Transverse colon (tissue), 3 donors: ENCODE measurements at regions not wholly inside any gene's neighbourhood (a gene's known extent, or its start where the extent isn't known, plus 50 kb on each side); places are given as distances from the start of the nearest gene placed in this dataset.

Experiments used
- EP300 ChIP-seq: sonication (generic); formaldehyde crosslinking; IDR thresholded peaks from one replicate; pipeline ENCODE4 v1.6.1; 2017; ENCODE audit warnings: antibody characterized with exemption, low read depth
- POLR2A ChIP-seq: fragments of 450-650 bp; IDR thresholded peaks from one replicate; pipeline ENCODE4 v1.6.1; 2016; ENCODE audit warnings: antibody characterized with exemption, mild to moderate bottlenecking, moderate library complexity
- TF ChIP-seq, protein P1 (sequence below), 5 experiments: fragments of 200-600 bp in 3 of 5; fragments of 450-650 bp in 2 of 5; sonication (generic) in 3 of 5; IDR thresholded peaks; 1 replicate in 2 of 5; 2 replicates in 3 of 5; pipeline ENCODE4 v1.5.1; 2016 to 2017; ENCODE audit warnings: antibody characterized with exemption in 5 of 5, inconsistent platforms in 3 of 5, mild to moderate bottlenecking in 2 of 5, moderate library complexity in 1 of 5

DNA sequence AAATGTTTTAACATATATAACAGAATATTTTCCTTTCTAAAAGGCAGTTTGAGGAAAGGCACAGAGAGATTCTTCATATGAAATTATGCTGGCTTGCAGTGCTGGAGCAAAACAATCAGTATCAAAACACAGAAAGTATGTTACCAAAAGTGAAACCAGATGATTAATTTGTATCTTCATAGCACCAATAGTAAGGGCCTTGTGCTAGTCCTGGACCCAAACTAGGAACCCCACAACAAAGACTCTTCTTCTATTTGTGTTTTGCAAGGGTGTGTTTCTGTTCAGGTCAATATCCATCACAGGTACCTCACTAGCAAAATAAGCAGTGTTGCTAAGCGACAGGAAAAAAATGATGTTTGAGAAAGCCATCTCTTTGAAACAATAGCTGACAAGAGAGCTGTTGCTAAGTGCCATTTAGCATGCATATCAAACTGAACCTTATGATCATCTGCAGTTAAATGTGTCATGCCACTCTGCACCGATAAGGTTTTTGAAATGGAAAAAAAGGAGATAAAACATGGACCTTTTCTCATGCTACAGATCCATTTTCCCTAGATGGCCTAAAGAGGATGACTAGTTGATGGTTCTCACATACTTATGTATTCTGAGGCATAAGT, 196.2 kb upstream of the ALG10 start:
- TF ChIP-seq, protein P1, sequence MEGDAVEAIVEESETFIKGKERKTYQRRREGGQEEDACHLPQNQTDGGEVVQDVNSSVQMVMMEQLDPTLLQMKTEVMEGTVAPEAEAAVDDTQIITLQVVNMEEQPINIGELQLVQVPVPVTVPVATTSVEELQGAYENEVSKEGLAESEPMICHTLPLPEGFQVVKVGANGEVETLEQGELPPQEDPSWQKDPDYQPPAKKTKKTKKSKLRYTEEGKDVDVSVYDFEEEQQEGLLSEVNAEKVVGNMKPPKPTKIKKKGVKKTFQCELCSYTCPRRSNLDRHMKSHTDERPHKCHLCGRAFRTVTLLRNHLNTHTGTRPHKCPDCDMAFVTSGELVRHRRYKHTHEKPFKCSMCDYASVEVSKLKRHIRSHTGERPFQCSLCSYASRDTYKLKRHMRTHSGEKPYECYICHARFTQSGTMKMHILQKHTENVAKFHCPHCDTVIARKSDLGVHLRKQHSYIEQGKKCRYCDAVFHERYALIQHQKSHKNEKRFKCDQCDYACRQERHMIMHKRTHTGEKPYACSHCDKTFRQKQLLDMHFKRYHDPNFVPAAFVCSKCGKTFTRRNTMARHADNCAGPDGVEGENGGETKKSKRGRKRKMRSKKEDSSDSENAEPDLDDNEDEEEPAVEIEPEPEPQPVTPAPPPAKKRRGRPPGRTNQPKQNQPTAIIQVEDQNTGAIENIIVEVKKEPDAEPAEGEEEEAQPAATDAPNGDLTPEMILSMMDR (IDR thresholded peaks at IDR 0.05) = no peak
- no peak for TF ChIP-seq POLR2A
- no peak for TF ChIP-seq EP300
